SK-N-SH (cell line): ENCODE measurements at regions not wholly inside any gene's neighbourhood (a gene's known extent, or its start where the extent isn't known, plus 50 kb on each side); places are given as distances from the start of the nearest gene placed in this dataset.

ENCODE experiments used
- EP300 ChIP-seq, 2 experiments: IDR thresholded peaks; 2 replicates each; pipeline versions ENCODE4 v1.4.0 to v1.6.1; 2012; ENCODE audit warnings: borderline replicate concordance in 1 of 2, low read depth in 1 of 2, low read length in 1 of 2
- MEF2A ChIP-seq: IDR thresholded peaks from 2 replicates; pipeline ENCODE4 v1.4.0; 2012; ENCODE audit warnings: low read depth, borderline replicate concordance
- MXI1 ChIP-seq: IDR thresholded peaks from 2 replicates; pipeline ENCODE4 v1.6.1; 2012; ENCODE audit warnings: mild to moderate bottlenecking, low read depth, low read length, improper control_type of control experiment
- NFIC ChIP-seq: IDR thresholded peaks from 2 replicates; pipeline ENCODE4 v1.4.0; 2012; ENCODE audit warnings: borderline replicate concordance

DNA sequence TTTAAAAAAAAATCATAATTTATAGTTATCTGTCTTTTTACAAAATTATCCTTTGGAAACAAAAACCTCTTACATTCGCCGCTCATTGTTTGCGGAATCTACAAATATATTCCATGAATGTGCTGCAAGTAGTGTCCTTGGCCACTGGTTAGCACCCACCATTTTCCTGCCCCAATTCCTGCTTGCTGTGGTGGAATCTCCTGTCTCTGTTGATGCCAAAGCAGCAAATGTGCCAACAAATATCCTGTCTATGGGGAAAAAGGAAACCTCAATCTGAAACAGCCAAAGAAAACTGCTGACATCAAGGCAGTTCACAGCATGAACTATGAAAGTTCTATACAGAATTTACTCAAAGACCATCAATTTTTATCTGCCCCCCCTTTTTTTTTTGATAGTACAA lies 603.6 kb downstream of the COL12A1 start:
- TF ChIP-seq EP300 (IDR thresholded peaks at IDR 0.05; ENCODE audit: borderline replicate concordance in 1 of 2, low read depth in 1 of 2, low read length in 1 of 2) (no peak), NFIC (no peak), MEF2A (no peak), MXI1 (no peak)
